Left renal pelvis (tissue), 4 donors: ENCODE measurements at regions not wholly inside any gene's neighbourhood (a gene's known extent, or its start where the extent isn't known, plus 50 kb on each side); places are given as distances from the start of the nearest gene placed in this dataset.
"Not testable (repeated sequence)": the region's sequence is repeated elsewhere in the genome, so short reads cannot be mapped to it uniquely, and the experiment has no call there.

ENCODE experiments used
- DNase-seq, 4 donors: peaks; one replicate each; pipeline ENCODE4 v3.0.0-alpha.2; 2013; ENCODE audit warnings: low read depth in 4 of 4, low spot score in 3 of 4

GRCh38 chr12:20006871-20007730, 361.2 kb upstream of the PDE3A start:
- DNase-seq = no peak

GRCh38 chr12:20009965-20010364, 358.4 kb upstream of the PDE3A start:
- not testable (repeated sequence) for DNase-seq

DNA sequence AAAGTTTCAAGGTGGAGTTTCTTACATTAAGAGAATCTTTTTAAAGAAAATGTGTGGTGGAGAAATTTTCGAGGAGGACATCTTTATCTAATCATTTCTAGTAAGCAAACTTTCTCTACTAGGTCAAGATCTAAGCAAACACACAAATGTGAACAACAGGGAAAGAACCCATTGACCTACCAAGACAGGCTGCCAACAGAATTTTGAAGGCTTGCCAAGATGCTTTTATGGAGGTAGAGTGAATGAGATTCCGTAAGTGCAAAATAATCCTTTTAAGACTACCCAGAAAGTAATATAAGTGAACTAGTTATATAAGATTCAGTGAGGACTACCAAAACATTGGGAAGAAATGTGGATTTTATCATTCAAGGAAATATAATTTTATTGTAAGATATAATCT, 357.1 kb upstream of the PDE3A start:
- DNase-seq = no peak

DNA sequence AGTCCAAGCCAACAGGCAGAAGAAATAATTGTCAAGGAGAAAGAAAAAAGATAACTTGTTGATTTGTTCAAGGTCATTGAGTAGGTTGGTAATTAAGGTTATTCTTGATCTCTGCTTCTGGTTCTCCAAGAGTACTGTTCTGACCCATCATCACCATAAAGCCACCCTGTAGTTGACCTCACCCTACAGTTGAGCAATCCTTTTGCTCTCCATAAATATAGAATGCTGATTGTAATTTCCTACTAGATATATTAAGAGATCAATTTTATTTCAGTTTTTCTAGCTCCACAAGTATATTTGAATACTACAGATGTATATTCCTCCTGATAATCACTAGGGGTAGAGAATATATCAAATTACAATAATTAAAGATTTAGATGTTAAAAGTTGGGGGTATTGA, 350.5 kb upstream of the PDE3A start:
- DNase-seq = no peak

DNA sequence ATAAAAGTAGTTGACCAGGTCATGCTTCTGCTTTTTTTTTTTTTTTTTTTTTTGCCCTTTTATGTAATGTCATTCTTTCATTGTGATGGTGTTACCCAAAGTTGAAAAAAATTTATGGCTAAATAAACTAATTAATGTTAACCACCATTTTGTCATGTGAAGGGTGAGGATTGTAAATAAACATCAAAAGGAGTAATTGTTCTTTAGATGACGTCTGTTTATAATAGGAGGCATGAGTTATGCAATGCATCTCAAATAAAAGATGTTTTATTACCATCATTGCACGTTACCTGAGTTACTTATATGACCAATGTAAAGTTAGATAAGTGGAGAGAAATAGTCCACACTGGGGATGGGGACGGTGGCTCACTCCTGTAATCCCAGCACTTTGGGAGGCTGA, 349.9 kb upstream of the PDE3A start:
- DNase-seq = no peak

DNA sequence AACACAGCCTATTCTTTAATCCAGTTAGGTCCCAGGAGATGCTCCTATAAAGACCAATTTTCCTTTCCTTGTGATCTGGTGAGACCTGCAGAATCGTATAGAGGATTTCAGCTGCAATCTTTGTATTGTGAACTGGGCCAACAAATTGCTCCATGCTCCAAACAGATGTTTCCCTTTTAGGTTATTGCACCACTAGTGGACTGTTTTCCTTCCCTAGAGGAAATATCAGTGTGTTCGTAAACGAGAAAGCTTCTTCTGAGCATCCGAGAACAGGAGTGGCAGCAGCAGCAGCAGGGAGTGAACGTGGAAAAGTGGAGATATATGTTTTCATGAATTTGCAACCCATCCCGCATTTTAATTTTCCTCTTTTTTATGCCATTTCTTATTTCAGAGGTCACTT, 344.1 kb upstream of the PDE3A start:
- peak in 2 of 4 donors; percentile 27 to 45 for DNase-seq

DNA sequence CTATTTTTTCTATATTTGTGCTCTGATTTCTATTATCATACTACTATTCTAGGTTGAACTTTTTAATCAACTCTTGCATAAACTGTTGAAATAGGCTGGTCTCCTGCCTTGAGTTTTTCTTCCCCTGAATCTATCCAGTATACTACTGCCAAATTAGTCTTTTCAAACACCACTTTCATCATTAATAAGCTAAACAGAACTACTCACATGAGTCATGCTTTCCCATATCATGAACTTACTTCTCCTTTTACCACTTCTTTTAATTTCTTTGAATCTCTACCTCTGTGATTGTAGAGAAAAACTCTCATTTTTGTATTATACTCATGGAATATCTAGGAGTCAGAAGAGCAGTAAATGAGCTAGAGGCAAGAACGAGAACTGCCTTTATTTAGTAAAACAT, 340.3 kb upstream of the PDE3A start:
- no peak for DNase-seq

DNA sequence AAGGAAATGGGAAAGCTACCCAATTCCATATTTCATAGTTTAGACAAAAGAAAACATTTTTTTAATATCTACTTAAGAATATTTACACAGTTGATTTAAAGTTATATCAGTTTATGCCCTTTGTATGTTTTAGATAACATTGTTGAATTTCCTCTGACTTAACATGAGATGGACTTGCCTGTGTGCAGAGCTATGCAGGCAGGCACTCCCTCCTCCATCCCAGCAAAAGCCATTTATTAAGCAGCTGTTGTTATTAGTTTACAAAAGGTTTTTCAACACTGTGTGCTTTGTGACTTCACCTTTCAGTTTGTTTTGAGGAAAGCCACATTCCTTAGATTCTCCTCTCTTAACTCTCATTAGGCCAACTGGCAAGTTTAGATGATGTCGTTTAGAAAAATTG, 337.5 kb upstream of the PDE3A start:
- no peak for DNase-seq

- no peak for DNase-seq
These were observed 328.8 kb upstream of the PDE3A start for GRCh38 chr12:20039562-20039961.

- DNase-seq = no peak
These were observed 328.2 kb upstream of the PDE3A start for GRCh38 chr12:20040184-20040583.

GRCh38 chr12:20040831-20041230, 327.5 kb upstream of the PDE3A start:
- DNase-seq = no peak

- no peak for DNase-seq
These were observed 324.0 kb upstream of the PDE3A start for GRCh38 chr12:20044351-20044750.

DNA sequence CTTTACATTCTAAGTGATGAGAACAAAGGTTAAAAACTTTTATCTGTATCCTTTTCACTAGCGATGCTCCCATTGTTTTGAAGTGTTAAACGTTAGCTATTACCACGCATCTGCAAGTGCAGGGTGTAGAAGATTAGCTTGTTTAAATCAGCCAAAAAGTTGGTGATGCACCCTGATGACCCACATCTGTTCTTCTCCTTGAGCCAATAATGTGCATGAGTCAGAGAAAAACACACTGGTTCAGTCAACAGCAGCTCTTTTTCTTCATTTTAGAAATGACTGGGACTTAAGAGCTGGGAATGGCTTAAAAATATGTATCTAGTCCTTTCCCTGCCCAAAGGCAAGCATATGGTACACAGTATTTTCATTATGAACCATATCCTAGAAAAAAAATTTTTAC, 323.5 kb upstream of the PDE3A start:
- no peak for DNase-seq

DNA sequence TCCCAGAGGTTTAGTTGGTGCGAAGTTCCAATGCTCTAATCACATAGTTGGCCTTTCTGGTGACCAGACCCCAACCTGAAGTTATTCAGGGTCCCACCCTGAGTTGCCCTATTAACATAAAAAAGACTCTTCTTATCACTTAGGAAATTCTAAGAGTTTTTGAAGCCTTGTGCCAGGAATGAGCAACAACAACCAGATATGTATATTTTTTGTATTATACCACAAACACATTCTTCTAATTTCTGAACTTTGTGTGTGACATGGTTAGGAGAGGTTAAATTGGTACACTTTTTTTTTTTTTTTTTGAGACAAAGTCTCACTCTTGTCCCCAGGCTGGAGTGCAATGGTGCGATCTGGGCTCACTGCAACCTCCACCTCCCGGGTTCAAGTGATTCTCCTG, 320.4 kb upstream of the PDE3A start:
- no peak for DNase-seq

- DNase-seq = no peak
These were observed 318.1 kb upstream of the PDE3A start for GRCh38 chr12:20050221-20050620.

DNA sequence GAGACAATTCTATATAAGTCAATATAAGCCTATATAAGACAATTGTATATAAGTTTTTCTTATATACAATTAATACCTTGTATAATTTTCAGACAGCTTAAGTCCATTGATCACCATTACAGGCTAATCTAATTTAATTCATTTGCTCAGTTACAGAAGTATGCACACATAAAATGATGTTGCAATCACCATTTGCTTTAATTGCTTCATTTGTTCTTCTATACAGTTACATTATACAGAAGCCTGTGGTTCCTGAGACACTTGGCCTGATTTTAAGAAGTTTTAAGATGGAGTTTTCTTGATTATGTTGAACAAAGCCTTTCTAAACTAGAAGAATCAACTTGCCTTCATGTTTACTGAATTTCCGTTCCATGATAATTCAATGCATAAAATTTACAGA, 314.6 kb upstream of the PDE3A start:
- no peak for DNase-seq

DNA sequence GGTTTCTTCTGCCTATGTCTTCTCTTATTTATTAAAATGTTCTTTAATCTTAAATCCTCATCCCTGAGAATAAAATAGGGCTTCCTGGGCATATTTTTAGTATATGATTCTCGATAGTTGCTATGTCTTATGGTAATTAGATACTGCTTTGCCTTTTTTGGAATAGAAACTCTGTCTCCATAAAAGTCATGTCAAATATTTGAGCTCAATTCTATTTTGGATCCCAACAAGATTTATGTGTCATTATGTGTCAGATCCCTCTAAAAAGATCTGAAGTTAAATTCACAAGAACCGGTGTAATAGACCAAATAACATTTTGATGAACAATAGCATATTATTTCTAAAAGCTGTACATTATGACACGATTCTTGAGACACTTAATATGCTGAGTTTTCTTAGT, 312.5 kb upstream of the PDE3A start:
- DNase-seq = no peak

GRCh38 chr12:20057398-20057797, 310.9 kb upstream of the PDE3A start:
- DNase-seq = no peak

- DNase-seq = no peak
These were observed 305.2 kb upstream of the PDE3A start for GRCh38 chr12:20063116-20063515.

GRCh38 chr12:20077618-20078017, 290.7 kb upstream of the PDE3A start:
- no peak for DNase-seq

- DNase-seq = no peak
These were observed 279.3 kb upstream of the PDE3A start for GRCh38 chr12:20089077-20089476.

DNA sequence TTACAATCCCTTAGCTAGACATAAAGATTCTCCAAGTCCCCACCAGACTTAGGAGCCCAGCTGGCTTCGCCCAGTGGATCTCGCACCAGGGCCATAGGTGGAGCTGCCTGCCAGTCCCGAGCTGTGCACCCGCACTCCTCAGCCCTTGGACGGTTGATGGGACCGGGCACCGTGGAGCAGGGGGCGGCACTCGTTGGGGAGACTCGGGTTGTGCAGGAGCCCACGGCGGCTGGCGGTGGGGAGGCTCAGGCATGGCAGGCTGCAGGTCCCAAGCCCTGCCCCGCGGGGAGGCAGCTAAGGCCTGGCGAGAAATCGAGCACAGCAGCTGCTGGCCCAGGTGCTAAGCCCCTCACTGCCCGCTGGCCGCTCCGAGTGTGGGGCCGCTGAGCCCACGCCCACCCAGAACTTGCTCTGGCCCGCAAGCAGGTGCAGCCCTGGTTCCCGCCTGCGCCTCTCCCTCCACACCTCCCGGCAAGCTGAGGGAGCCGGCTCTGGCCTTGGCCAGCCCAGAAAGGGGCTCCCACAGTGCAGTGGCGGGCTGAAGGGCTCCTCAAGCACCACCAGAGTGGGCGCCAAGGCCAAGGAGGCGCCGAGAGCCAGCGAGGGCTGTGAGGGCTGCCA, 275.0 kb upstream of the PDE3A start:
- not testable (repeated sequence) for DNase-seq
